Fibroblast of skin of scalp (primary cell): ENCODE measurements at regions not wholly inside any gene's neighbourhood (a gene's known extent, or its start where the extent isn't known, plus 50 kb on each side); places are given as distances from the start of the nearest gene placed in this dataset.
"Not testable (repeated sequence)": the region's sequence is repeated elsewhere in the genome, so short reads cannot be mapped to it uniquely, and the experiment has no call there.

Experiments used
- DNase-seq: peaks from one replicate; pipeline ENCODE4 v3.0.0-alpha.2; 2013

DNA sequence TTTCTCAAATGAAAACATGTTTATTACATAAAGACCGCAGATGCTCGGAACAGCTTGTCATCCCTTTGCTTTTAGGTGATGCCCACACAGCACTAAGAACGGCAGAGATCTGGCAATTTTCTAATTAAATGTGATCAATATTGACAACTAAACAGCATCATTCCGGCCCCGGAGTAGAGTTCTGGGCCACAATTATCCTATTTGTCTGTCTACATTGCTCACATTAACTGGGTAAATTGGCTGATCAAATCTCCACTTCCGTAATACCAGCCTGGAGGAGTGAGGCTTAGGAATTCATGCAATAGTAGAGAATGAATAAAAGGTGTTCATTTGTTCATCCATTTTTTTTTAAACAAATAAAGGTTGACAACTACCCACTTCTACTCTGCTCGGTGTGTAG, 245.1 kb upstream of the C9orf72 start:
- DNase-seq, result no peak

DNA sequence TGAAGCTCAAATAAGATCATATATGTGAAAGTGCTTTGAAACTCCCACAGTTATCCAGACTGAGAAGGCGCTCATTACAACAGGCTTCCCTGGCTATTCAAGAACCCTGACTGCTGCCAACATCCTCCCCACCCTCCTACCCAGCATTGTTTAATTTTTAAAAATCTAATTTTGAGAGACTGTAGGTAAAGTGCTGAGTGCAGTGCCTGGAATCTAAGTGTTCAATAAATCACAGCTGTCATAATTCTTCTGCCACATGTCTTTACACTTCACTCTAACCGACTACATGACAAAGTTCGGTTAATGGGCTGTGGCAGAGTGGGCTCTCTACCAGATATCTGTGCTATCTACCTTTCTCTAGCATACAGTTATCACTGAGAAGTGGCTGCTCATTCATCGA, 255.6 kb upstream of the C9orf72 start:
- DNase-seq, result no peak

DNA sequence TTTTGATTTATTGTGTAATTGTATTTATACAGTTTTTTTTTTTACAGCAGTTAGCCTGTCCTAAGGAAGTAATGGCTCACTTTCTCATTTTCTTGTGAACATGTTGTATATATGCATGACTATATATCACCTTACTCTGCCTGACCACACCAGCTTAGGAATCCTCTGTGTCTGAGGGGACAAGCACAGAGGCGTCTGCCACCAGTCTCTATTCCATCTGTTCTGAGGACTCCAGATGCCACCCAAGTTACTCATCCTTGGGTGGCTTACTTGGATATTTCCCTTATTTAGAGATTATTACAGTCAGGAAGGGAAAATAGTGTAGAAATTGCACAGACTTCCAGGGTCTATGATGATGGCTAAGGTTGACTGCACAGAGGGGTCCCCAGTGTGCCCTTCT, 256.3 kb upstream of the C9orf72 start:
- DNase-seq, result peak; percentile 44

DNA sequence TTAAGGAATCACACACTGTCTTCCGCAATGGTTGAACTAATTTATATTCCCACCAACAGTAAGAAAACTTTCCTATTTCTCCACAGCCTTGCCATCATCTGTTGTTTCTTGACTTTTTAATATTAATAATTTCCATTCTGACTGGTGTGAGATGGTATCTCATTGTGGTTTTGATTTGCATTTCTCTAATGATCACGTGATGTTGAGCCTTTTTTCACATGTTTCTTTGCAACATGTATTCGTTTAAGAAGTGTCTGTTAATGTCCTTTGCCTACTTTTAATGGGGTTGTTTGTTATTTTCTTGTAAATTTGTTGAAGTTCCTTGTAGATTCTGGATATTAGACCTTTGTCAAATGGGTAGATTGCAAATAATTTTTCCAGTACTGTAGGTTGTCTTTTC, 258.8 kb upstream of the C9orf72 start:
- not testable (repeated sequence) for DNase-seq

DNA sequence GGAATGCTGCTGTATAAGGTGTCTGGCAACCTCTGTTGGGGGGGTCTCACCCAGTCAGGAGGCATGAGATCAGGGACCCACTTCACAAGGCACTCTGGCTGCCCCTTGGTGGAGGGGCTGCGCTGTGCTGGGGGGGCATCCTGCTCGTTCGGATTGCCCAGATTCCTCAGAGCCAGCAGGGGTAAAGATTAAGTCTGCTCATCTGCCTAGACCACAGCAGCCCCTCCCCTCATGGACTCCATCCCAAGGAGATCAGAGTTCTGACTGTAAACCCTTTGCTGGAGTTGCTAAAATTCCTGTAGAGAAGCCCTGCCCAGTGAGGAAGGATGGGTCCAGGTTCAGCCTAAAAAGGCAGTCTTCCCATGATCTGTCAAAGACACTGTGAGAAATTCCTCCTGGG, 262.0 kb upstream of the C9orf72 start:
- no peak for DNase-seq

DNA sequence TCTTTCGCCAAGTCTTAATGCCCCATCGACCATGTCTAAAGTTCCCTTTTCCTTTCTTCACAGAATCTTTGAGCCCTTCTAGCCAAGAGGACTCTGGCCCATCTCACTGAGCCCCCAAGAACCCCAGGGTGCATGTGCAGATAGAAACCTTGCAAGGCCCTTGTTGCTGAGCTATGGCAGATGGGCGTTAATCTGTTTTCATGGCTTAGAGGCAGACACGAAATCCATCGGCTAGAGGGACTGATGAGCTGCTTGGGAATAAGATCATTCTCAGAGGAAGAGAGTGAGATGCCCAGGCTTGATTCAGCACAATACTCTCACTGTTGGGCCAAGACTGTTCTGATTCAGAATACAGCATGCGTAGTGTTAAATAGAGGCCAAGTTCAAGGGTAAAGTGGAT, 262.5 kb upstream of the C9orf72 start:
- DNase-seq, result no peak

DNA sequence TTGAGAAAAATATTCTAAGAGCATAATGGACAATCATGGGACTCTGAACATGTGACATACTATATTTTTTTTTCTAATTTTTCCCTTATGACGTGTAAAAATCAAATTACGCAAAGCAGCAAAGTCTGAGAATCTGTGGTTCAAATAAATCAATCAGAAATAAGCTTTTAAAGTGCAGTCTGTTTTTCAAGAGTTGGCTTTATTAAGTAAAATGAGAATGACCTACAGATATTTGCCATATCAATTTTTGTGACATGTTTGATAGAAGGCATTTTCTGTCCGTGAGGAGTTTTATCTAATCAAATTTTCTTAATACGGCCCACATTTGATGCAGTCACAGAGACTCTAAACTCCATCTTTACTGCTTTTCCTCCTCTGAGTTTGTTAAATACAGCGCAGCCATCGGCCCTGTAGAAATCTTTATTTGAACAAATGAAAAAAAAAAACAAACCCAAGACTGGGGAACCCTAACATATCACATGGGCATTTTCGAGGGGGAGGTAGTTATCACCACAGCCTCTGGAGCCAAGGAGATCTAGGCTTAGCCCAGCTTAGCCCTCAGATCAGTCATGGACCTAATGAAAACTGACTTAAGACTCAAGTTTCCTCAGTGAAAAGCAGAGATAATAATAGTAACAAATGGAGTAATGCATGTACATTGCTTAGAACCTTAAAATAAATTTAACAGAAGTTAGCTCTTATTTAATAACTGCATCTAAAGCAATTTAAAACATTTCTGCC, 263.6 kb upstream of the C9orf72 start:
- DNase-seq, result no peak

DNA sequence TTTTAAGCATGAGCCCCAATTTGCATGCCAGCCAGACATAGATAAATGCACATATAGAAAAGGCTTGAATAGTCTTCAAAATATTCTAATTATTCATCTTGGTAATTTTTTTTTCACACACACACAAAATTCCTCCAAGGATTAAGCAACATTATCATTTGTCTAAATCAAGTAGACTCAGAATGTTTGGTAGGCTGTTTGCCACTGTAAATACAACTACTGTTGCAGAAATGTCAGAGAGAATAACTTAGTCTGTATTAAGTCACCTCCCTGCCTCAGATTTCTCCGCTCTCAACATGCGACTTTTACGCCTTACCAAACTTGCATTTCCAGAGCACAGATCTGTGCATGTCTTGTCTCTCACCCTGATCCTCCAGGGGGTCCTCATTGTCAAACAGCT, 265.6 kb upstream of the C9orf72 start:
- no peak for DNase-seq

DNA sequence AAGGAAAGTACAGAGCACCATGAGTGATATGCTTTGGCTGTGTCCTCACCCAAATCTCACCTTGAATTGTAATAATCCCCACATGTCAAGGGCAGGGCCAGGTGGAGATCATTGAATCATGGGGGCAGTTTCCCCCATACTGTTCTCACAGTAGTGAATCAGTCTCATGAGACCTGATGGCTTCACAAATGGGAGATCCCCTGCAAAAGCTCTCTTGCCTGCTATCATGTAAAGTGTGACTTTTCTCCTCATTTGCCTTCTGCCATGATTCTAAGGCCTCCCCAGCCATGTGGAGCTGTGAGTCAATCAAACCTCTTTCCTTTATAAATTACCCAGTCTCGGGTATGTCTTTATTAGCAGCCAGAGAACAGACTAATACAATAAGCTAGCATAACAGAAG, 266.5 kb upstream of the C9orf72 start:
- DNase-seq, result not testable (repeated sequence)

DNA sequence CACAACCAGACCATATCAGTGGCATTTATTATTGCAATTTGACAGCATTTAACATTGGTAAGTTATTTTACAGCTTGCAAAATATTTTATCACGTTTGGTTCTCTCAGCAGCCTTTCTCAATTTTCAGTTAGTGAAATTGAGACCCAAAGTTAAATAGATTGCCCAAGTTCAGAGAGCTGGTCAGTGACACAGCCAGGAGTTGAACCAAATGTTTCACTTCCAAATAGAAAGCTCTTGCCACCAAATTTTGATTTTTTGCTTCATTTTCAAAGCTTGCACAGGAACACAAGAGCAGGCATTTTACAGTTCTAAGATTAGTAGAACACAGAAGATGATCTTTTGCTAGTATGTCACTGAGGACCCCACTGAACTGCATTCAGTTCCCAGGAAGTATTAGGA, 271.5 kb upstream of the C9orf72 start:
- DNase-seq, result no peak

DNA sequence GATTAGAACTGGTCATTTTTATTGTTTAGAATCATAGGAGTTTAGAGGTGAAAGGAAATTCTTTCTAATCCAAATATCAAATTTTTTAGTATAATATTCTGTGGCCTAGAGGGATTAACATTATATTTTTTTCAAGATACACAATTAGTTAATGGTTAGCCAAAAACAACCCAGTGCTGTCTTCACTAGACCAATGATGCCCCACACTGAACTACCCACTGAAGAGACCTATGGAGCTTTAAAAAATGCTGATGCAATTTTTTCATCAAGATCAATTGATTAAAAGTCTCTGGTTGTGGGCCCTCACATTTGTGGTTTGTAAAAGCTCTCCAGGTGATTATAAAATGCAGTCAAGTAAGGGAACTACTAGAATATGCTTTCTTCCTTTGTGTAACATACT, 274.1 kb upstream of the C9orf72 start:
- DNase-seq, result no peak

DNA sequence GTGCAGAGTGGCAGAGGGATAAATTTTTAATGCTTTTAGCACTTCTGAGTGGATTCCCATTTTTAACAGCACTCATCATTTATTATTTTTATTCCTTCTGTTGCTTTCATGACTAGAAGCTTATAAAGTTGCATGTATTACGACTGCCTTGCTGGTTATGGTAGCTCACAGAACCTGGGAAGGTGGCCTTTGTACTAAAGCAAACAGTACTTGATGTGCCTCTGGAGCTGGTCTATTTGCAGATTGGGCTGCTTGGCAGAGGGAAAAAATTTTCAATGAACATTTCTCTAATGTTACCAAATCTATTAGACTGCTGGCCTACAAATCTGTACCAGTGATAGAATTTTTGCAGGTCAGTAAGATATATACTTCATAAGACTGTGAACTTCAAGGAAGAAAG, 274.5 kb upstream of the C9orf72 start:
- DNase-seq, result no peak

DNA sequence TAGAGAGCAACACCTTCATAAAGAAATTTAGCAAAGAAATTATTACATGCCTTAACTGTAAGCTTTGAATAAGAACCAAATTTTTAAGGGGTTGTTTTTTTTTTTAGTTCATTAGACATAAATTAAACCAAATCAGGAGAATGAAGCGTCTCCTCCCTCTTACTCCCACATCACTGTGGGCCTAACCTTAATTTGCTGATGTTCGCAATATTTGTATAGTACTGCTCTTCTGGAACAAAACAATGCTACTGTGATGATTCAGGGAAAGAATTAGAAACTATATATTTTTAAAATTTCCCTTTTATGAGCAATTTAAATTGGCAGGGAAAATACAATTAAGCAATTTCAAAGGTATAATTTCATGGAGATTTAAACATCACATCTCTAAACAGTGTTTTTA, 275.0 kb upstream of the C9orf72 start:
- DNase-seq, result no peak

DNA sequence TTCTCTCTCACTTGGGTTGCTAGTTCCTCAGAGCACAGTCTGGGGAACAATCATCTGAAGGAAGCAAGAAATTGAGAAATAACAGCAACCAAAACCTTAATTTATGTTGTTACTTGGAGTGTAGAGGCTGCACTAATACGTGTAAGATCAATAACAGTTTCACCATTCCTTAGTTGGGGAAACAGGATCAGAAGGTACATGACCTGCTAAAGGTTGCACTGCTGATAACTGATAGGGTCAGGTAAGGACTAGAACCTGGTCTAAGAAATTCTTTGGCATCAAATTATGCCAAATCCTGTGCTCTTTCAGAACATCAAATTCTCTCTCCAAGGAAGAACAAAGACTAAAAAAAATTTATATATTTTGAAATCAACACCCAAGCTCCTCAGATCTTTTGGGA, 278.6 kb upstream of the C9orf72 start:
- DNase-seq, result no peak

DNA sequence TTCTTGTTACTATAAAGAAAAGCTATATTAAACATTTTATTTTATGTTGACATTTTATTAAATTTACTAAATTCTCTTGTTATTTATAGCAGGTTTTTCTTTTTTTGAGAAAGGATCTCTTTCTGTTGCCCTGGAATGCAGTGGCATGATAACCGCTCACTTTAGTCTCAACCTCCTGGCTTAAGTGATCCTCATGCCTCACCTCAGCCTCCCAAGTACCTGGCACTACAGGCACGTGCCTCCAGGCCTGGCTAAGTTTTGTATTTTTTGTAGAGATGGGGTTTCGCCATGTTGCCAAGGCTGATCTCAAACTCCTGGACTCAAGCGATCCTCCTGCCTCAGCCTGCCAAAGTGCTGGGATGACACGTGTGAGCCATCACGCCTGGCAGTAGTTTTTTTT, 280.2 kb upstream of the C9orf72 start:
- DNase-seq, result no peak

DNA sequence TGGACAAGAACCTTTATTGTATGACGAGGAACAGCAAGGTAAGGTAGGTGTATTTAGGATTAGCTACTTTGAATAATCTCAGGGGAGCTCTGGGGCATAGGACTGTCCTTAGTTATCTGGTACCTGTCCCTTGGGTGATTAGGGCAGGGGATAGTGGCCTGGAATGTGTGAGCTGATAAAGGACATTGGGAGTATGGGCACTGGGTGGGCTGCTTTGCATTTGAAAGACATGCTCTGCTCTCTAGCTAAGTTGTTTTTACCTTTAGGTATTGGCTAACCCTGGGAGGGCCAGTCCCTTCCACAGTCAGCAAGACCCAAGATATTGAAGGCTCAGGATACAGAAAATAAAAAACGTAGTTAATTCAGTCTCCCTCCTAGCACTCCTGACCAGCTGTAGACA, 282.8 kb upstream of the C9orf72 start:
- no peak for DNase-seq

DNA sequence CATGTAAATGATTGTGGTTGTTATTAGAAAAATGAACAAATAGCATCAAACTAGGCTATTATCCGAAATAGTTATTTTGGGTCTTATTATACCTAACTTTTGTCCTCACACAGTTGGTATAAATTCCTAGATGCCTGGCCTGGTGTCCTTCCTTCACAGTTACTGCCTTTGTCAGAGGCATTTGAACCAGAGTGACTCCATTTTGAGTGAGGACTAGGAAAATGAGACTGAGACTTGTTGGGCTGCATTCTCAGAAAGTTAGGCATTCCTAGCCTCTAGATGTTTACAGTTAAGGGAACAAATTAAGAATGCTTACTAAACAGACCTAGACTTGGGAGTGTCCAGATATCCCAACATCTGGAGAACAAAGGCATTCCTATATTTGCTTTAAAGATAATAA, 283.5 kb upstream of the C9orf72 start:
- DNase-seq, result no peak

DNA sequence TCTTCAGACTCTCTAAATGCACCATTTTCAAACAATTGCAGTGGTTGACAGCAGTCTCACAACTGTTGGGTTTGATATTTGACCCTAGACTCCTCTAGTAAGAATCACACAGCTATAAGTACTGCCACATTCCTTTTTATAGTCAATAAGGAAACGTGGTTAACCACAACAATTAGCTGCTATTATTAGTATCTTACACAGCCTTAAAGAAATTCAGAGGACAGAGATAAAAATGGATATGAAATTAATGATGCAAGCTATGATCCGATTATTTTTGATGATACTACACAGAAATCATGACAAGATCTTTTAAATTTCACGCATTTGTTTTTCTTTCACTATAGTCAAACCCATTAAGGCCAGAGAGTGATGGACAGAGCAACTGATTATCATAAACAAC, 288.6 kb upstream of the C9orf72 start:
- DNase-seq, result peak; percentile 77

DNA sequence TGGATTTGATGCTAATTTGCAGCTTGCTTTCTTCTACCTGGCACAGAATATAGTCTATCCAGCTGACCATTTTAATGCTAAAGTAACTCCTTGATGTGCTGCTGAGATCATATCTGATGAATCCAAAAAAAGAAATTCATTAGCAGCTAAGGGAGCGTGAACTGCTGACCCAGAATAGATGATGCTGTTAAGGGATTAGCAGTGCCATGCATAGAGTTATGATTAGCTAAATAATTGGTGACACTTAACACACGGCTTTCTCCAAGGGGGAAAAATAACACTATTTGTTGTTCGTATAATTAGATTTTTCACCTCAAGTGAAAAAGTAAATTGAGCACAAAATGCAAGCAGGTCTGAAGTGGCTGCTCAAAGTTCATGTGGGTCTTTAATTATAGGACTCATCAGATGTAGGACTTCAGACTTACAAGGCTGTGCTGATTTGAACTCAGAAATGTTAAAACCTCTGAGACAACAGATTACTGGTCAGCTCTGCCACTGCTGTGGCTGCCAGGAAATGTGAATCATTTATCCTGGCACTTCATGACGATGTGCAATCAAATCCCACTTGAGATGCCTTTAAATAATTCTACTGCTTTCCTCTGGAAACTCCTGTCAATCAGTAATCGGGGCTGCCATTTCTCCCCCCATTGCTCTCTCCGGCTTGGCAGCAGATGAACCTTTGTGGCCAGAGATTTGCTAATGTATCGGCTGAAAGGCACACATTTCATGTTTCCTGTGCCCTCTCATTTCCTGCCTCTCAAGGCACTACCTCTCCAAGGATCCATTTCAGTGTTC, 291.6 kb upstream of the C9orf72 start:
- peak; percentile 72 for DNase-seq

DNA sequence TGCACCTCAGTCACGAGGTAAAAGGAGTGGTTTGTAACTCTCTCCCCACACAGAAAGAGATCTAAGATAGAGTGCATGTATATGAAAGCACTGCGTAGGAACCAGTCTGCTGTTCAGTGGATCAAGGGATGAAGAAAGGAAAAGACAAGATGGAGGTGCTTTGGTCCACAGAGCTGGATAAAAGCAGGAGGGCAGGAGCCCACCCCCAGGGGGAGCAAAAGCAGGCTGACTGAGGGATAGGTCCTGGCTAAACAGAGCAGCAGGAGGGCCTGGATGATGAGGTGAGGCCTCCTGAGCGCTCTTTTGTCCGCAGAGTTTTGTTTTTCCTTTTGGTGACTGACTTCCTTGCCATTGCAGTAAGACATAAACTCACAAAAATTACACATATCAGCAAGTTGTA, 293.5 kb upstream of the C9orf72 start:
- no peak for DNase-seq

DNA sequence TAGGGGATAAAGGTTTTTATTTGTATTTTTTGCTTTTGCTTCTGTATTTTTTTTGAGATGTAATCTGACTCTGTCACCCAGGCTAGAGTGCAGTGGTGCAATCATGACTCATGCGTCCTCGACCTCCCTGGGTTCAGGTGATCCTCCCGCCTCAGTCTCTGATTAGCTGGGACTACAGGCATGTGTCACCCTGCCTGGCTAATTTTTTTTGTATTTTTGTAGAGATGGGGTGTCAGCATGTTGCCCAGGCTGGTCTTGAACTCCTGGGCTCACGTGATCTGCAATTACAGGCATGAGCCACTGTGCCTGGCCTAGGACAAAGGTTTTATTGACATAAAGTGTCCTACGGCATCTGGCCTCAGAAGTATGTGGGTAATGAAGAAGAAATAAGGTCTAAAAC, 297.1 kb upstream of the C9orf72 start:
- no peak for DNase-seq

DNA sequence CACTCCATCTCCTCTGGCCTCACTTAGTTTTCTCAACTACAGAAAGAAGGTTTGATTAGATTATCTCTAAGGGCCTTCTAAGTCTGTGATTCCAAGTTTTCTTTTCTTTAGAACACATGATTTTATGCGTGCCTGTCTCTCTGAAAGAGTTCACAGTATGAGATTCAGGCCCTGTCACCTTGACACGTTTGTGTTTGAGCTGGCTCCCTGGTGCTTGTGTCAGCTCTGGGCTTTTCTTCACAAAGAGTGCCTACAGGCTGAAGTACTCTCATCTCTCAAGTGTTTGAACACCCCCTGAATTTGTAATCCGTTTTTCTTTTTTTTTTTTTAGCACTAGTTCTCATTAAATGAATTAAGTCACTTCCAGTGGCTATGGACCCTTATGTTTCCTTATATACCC, 306.9 kb upstream of the C9orf72 start:
- DNase-seq, result no peak

DNA sequence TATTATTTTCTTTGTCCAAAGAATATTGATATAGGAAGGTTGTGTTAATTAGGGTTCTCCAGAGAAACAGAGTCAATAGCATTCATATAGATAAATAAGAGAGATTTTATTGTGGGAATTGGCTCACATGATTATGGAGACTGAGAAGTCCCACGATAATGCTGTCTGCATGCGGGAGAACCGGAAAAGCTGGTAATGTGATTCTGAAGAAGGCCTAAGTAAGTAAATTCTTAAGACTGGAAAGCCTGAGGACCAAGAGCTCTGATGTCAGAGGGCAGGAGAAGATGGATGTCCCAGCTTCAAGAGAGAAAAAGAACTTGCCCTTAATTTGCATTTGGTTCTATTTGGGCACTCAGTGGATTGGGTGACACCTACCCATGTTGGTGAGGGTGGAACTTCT, 307.4 kb upstream of the C9orf72 start:
- no peak for DNase-seq

DNA sequence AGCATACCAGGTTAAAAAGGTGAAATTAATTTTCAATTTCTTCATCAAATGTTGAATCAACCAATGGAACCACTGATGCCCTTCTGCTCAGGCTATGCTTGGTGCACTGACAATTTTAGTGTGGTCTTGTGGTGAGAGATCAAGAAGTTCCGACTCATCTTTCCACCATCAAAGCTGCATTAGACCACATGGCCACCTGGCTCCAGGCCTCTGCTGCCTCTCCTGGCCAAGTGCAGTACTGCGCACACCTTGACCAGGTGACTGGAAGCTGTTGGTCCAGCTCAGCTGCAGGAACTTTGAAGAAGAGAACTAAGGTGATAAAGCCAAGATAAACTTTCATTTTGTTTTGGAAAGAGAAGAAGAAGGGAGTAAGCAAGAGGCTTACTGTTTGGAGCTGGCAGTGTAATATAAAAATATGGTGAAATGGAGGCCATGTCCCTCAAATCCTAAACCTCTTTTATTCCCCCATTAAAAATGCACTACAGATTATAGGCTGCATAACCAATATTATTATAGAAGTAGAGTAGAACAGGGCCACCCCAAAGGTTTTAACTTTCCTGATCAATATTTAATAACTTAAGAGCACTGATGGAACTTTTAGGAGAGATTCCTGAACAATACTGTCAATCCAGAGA, 315.5 kb upstream of the C9orf72 start:
- no peak for DNase-seq
